ENCODE measurements at regions not wholly inside any gene's neighbourhood (a gene's known extent, or its start where the extent isn't known, plus 50 kb on each side); places are given as distances from the start of the nearest gene placed in this dataset.

DNA sequence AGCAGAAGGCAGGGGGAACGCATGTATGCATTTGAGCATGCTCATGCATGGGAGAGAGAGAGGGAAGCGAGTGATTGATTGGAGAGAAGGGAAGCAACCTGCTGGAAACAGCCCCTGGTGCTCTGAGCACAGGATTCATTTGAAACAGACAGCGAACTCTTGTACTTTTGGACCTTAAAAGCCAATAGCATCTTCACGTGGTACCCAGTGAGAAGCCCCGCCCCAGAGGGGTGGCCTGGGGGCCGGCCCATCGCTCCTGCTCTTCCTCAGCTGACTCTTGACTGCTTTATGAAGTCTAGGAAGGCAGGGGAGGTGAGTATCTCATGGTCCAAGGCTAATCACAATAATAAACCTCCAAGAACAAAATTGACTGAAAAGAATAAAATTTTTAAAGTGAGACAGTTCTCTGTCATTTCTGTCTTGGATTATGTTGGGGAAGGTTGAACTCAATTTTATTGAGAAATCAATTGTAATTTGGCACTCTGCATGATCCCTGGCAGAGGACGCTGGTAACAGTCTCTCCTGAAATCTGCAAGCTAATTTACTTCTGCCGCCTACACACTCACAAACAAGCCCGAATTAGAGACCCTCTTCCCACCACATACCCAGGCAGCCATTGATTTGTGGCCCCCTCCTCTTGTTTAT is 168.2 kb upstream of the PPARGC1A start:
- no peak for DNase-seq (ENCODE audit: low spot score)

DNA sequence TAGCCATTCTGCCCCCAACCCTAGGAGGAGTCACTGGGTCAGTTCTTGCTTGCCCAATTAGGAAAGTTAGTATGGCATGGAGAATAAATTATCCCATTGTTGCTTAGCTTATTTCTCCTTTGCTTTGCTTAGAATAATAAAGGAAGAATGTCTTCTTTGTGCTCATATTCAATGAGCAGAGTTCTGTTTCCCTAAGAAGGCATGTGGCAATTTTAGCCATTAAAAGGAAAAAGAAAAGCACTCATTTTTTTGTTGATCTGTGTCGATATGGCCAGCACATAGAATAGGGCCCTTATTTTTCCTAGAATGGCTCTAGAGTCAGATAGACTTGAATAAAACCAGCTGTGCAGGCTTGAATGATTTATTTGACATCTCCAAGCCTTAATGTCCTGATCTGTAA is 166.4 kb upstream of the PPARGC1A start:
- no peak for DNase-seq (ENCODE audit: low spot score)

DNA sequence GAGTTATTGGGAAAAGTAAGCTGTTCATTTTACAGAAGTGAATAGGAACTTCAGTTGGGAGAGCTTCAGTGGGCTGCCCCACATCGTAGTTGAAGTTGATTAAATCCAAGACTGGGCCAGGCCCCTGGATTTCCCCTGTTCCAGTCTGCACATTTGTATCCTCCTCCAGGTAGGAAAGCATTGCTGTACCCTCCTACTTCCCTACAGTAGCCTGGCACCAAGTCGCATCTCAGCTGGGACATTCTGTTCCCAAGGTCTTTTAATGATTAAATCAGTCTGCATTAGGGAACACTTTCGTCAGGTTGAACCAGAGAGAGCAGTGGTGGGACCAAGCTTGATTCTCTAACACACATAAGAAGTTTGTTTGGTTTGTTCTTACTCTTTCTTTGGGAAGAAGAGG is 165.8 kb upstream of the PPARGC1A start:
- DNase-seq (ENCODE audit: low spot score), result no peak

GRCh38 chr4:24054910-24055309 is 165.1 kb upstream of the PPARGC1A start:
- DNase-seq (ENCODE audit: low spot score), result no peak

DNA sequence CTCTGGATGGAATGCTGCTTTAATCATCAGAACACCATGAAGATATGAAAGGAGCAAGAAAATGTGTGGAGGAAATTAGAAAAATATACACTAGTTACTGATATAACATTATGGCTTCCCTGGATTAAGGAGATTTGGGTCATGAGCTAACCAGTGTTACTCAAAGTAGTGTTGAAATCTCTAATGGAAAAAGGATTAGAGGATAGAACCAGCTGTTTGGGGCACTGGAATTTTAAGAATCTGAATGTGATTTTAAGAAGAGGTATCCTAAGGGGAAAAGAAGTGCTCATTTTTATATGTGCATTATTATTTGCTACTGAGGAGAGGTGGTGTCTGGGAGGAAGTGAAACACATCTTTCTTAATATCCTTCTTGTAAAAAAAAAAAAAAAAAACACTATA is 164.1 kb upstream of the PPARGC1A start:
- no peak for DNase-seq (ENCODE audit: low spot score)

DNA sequence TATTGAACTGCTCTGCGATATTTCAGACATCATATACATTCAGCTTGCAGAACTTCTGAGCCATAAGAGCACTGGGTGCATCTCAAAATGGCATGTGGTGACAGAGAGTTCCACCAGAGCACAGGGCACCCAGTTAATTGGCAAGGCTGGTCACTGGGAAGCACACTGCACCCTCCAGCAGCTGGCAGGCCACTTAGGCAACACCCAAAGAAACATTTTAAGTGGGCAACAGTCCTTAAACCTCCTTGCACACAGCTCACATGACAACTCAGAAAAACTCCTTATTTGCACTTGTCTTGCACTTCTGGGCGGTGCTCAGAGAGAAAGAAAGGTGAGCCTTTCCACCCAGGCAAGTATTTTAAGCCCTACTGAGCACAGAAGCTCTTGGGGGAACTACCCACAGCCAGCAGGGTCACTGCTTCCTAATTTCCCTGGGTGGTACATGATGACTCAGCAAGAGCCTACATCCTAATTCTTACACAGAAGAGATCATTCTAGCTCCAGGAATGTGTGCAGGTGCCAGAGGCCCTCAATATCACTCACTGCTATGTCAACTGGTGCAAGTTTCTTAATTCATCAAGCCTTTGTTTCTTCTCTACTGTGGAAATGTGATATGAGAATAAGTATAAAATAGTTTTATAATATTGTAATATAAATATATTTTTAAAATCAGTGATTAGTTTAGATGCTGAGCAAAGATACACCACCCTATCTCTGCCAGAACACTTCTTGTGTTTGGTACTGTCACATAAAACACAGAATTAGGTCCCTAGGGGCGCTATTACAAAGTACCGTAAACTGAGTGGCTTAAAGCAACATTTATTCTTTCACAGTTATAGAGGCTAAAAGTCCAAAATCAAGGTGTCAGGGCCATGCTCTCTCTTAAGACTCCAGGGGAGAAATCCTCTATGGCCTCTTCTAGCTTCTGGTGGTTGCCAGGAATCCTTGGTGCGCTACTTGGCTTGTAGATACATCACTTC is 155.1 kb upstream of the PPARGC1A start:
- no peak for DNase-seq (ENCODE audit: low spot score)

- DNase-seq (ENCODE audit: low spot score), result no peak
Observed at GRCh38 chr4:24042094-24042493, 152.2 kb upstream of the PPARGC1A start.

- DNase-seq (ENCODE audit: low spot score), result no peak
Observed at GRCh38 chr4:24040811-24041210, 151.0 kb upstream of the PPARGC1A start.

DNA sequence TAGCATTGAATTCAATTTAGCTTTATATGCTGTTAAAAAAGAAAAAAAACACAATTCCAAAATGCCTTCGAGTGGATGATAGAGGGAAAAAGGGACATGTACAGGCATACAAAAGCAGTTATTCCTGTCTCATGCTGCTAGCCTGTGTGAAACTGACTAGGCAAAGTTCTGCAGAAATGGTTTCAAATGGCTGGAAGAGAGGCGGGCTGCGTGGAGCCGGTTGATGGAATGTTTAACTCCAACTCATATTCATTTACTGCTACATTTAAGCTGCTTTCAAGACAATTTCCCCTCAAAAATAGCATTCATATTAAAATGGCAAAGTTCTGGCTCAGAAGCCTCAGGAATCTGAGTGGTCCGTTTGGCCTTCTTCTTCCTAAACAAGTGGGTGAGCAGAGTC is 143.8 kb upstream of the PPARGC1A start:
- DNase-seq (ENCODE audit: low spot score), result no peak

- no peak for DNase-seq (ENCODE audit: low spot score)
Observed at GRCh38 chr4:24032371-24032989, 142.6 kb upstream of the PPARGC1A start.

DNA sequence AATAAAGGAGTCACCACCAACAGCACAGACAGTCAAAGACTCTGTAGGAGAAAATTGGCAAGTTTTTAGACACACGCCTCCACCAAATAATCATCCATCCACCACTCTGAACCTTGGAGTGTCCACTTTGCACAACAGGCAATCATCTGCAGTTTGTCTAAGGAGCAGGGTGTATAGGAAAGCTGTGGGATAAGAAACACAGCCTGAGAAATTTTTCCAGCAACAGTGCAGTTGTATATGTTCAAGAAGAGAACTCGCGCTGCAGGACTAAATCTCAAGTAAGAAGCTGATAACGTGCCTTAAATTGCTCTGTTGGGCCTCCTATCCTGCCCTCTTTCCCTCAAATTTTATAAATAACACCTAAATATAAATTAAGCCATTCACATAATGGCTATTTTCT is 136.7 kb upstream of the PPARGC1A start:
- DNase-seq (ENCODE audit: low spot score), result no peak

- DNase-seq (ENCODE audit: low spot score), result no peak
Observed at GRCh38 chr4:24024605-24025004, 134.8 kb upstream of the PPARGC1A start.

DNA sequence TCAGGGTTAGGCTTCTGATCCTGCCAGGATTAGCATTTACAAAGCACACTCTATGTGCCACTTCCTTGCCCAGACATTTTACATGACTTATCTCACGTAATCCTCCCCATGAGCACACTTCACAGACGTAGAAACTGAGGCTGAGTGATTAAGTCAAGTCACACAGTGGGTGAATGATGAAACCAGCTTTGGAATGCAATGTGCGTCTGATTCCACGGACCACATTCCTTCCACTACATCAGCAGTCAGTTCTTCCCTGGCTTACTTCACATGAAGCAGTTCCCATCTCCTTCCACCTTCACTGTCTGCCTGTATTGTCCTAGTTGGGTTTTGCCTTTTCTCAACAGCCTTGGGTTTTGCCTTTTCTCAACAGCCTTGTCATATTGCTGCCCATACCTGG is 134.3 kb upstream of the PPARGC1A start:
- DNase-seq (ENCODE audit: low spot score), result no peak

GRCh38 chr4:24015782-24016181 is 125.9 kb upstream of the PPARGC1A start:
- no peak for DNase-seq (ENCODE audit: low spot score)

- DNase-seq (ENCODE audit: low spot score), result no peak
Observed at GRCh38 chr4:24013668-24014422, 124.0 kb upstream of the PPARGC1A start.

- no peak for DNase-seq (ENCODE audit: low spot score)
Observed at GRCh38 chr4:24010994-24011393, 121.1 kb upstream of the PPARGC1A start.

- DNase-seq (ENCODE audit: low spot score), result no peak
Observed at GRCh38 chr4:24010573-24010972, 120.7 kb upstream of the PPARGC1A start.

DNA sequence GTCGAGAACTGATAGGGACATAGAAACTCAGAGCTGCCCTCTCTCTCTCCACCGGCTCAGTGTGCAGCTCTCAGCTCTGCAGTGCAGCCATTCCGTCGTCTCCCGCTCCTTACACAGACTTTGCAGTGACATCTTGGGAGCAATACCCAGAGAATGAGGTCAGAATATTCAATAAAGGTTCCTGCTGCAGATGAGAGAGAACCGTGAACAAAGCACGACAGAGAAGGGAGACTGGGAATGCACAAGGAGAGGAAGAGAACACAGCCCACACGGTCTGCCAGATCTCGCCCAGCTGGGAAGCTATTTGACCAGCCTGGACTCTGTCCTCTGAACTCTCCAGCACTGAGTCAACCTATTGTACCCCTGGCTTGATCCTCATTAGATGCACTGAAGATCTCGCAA is 118.0 kb upstream of the PPARGC1A start:
- DNase-seq (ENCODE audit: low spot score), result no peak

DNA sequence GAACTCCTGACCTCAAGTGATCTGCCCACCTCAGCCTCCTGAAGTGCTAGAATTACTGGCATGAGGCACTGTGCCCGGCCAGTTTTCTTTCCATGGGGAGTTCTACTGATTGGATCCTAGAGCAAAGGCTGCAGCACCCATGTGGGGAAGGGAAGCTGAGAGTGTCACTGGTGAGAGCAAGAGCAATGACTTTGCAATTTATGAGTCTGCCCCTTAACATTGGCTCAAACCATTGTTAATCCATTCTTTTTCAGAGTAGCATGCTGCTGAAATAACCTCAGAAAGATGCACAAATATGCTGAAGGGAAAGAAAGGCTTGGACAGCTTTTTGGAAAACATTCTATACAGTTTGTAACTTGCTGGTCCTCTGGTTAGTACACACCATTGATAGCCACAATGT is 116.4 kb upstream of the PPARGC1A start:
- no peak for DNase-seq (ENCODE audit: low spot score)

- no peak for DNase-seq (ENCODE audit: low spot score)
Observed at GRCh38 chr4:24003926-24004325, 114.1 kb upstream of the PPARGC1A start.

- no peak for DNase-seq (ENCODE audit: low spot score)
Observed at GRCh38 chr4:24003496-24003895, 113.6 kb upstream of the PPARGC1A start.

DNA sequence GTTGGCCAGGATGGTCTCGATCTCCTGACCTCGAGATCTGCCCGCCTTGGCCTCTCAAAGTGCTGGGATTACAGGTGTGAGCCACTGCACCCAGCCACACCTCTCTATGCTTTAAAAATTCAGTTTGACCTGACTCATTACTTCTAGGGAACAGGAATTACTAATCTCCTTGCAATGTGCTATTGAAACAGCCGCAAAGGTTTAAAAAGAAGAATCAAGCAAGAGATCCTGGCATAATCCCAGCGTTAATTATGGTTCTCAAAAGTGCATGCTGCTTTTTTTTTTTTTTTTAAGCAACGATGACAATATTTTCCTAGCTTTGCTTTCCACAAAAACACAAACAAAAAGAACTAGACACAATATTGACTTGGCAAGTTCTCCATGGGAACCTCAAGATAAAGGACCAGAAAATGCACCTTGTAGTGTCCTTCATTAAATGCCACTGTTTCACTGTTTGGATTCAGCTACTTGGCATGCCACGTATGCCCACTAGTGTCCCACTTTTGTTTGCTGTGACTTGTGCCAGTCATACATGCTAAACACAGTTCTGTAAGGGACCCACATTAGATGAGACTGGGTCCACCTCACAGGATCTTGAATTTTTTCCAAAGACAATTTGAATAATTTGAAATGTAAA is 112.6 kb upstream of the PPARGC1A start:
- no peak for DNase-seq (ENCODE audit: low spot score)
